Liver (tissue), 3 donors: ENCODE measurements at regions not wholly inside any gene's neighbourhood (a gene's known extent, or its start where the extent isn't known, plus 50 kb on each side); places are given as distances from the start of the nearest gene placed in this dataset.

ENCODE experiments used
- RAD21 ChIP-seq, 2 donors: IDR thresholded peaks; 2 replicates each; pipeline ENCODE4 v1.6.1; 2016; ENCODE audit warnings: antibody characterized with exemption in 2 of 2, mild to moderate bottlenecking in 2 of 2
- TAF1 ChIP-seq: conservative IDR thresholded peaks from 2 replicates; pipeline ENCODE4 v1.6.1; 2016; ENCODE audit warnings: antibody characterized with exemption, mild to moderate bottlenecking
- TF ChIP-seq, protein P1 (sequence below): fragments of 150-350 bp; IDR thresholded peaks from 2 replicates; pipeline ENCODE4 v1.5.1; 2017; ENCODE audit warnings: improper control_type of control experiment, low read depth, low read length; ENCODE audit not compliant: missing input control
- TF ChIP-seq, protein P2 (sequence below): IDR thresholded peaks from 2 replicates; pipeline ENCODE4 v1.6.1; 2016; ENCODE audit warnings: antibody characterized with exemption, mild to moderate bottlenecking
- TF ChIP-seq, protein P3 (sequence below): IDR thresholded peaks from 2 replicates; pipeline ENCODE4 v1.6.1; 2016; ENCODE audit warnings: antibody characterized with exemption
- donor health status: healthy.
- donor health status: healthy.

DNA sequence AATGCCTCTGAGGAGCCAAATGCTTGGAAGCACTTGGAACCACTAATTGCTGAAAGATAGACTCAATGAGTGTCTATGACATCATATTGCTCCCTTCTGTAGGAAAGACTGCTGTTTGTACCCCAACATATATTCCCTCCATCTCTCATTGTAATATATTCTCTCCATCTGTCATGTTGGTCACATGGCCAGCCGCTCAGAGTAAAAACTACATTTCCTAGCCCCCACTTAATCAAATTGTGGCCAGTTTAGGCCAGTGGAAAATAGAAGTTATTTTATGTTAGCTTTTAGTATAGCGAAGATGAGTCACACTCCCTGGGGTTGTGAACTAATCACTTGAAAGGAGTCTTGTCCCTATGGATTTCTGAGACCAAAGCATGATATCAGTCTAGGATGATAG, 160.2 kb downstream of the HNMT start:
- TF ChIP-seq, protein P1, sequence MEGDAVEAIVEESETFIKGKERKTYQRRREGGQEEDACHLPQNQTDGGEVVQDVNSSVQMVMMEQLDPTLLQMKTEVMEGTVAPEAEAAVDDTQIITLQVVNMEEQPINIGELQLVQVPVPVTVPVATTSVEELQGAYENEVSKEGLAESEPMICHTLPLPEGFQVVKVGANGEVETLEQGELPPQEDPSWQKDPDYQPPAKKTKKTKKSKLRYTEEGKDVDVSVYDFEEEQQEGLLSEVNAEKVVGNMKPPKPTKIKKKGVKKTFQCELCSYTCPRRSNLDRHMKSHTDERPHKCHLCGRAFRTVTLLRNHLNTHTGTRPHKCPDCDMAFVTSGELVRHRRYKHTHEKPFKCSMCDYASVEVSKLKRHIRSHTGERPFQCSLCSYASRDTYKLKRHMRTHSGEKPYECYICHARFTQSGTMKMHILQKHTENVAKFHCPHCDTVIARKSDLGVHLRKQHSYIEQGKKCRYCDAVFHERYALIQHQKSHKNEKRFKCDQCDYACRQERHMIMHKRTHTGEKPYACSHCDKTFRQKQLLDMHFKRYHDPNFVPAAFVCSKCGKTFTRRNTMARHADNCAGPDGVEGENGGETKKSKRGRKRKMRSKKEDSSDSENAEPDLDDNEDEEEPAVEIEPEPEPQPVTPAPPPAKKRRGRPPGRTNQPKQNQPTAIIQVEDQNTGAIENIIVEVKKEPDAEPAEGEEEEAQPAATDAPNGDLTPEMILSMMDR, result no peak
- TF ChIP-seq, protein P2, sequence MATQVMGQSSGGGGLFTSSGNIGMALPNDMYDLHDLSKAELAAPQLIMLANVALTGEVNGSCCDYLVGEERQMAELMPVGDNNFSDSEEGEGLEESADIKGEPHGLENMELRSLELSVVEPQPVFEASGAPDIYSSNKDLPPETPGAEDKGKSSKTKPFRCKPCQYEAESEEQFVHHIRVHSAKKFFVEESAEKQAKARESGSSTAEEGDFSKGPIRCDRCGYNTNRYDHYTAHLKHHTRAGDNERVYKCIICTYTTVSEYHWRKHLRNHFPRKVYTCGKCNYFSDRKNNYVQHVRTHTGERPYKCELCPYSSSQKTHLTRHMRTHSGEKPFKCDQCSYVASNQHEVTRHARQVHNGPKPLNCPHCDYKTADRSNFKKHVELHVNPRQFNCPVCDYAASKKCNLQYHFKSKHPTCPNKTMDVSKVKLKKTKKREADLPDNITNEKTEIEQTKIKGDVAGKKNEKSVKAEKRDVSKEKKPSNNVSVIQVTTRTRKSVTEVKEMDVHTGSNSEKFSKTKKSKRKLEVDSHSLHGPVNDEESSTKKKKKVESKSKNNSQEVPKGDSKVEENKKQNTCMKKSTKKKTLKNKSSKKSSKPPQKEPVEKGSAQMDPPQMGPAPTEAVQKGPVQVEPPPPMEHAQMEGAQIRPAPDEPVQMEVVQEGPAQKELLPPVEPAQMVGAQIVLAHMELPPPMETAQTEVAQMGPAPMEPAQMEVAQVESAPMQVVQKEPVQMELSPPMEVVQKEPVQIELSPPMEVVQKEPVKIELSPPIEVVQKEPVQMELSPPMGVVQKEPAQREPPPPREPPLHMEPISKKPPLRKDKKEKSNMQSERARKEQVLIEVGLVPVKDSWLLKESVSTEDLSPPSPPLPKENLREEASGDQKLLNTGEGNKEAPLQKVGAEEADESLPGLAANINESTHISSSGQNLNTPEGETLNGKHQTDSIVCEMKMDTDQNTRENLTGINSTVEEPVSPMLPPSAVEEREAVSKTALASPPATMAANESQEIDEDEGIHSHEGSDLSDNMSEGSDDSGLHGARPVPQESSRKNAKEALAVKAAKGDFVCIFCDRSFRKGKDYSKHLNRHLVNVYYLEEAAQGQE, result no peak
- TF ChIP-seq, protein P3, sequence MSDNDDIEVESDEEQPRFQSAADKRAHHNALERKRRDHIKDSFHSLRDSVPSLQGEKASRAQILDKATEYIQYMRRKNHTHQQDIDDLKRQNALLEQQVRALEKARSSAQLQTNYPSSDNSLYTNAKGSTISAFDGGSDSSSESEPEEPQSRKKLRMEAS, result no peak
- TF ChIP-seq TAF1, result no peak
- TF ChIP-seq RAD21 (IDR thresholded peaks at IDR 0.05), result no peak
